WI38 (cell line): ENCODE measurements at regions not wholly inside any gene's neighbourhood (a gene's known extent, or its start where the extent isn't known, plus 50 kb on each side); places are given as distances from the start of the nearest gene placed in this dataset.

Source experiments
- H3K4me3 ChIP-seq: 2 replicates; pipeline ENCODE4 v1.5.1; 2011; ENCODE audit warnings: low read depth, mild to moderate bottlenecking, control low read depth, low read length
- TF ChIP-seq, protein P1 (sequence below): IDR thresholded peaks from 2 replicates; pipeline ENCODE4 v1.5.1; 2012; ENCODE audit warnings: low read depth, mild to moderate bottlenecking, control low read depth, low read length

GRCh38 chr4:136088211-136088867 is 1444.0 kb downstream of the PCDH18 start:
- TF ChIP-seq, protein P1, sequence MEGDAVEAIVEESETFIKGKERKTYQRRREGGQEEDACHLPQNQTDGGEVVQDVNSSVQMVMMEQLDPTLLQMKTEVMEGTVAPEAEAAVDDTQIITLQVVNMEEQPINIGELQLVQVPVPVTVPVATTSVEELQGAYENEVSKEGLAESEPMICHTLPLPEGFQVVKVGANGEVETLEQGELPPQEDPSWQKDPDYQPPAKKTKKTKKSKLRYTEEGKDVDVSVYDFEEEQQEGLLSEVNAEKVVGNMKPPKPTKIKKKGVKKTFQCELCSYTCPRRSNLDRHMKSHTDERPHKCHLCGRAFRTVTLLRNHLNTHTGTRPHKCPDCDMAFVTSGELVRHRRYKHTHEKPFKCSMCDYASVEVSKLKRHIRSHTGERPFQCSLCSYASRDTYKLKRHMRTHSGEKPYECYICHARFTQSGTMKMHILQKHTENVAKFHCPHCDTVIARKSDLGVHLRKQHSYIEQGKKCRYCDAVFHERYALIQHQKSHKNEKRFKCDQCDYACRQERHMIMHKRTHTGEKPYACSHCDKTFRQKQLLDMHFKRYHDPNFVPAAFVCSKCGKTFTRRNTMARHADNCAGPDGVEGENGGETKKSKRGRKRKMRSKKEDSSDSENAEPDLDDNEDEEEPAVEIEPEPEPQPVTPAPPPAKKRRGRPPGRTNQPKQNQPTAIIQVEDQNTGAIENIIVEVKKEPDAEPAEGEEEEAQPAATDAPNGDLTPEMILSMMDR: no peak
- no peak overlapping the region for H3K4me3 ChIP-seq

DNA sequence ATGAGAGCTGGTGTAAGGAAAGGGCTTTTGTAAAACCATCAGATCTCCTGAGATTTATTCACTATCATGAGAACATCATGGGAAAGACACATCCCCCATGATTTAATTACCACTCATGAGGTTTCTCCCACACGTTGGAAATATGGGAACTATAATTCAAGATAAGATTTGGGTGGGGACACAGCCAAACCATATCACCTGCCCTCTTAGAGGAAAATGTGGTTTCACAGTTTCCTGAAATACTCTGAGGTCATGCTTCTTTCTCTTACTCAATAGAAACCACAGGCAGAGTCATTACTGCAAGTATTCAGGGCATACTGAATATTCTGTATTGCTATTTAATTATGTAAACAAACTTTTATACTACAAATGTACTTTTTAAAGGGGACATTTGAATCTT is 1453.3 kb downstream of the PCDH18 start:
- TF ChIP-seq, protein P1: no peak
- H3K4me3 ChIP-seq: no peak overlapping the region

DNA sequence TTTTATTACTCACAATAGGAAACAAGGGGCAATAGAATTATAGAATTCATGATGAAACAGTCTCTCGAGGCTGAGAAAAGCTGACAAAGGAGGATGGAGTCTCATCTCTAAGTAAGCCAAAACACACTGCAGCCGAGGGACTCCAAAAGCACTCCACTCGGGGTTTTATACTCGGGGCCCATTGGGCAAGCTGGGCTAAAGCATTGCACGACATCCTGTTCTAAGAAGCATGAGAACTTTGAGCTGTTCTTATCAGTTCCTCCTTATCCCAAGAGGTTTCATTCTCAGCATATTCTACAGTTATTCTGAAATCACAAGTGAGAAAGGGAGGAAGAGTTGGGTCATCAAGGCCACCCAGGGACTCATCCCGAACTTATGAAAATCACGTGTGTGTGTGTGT is 1475.5 kb downstream of the PCDH18 start:
- TF ChIP-seq, protein P1: no peak
- no peak overlapping the region for H3K4me3 ChIP-seq

DNA sequence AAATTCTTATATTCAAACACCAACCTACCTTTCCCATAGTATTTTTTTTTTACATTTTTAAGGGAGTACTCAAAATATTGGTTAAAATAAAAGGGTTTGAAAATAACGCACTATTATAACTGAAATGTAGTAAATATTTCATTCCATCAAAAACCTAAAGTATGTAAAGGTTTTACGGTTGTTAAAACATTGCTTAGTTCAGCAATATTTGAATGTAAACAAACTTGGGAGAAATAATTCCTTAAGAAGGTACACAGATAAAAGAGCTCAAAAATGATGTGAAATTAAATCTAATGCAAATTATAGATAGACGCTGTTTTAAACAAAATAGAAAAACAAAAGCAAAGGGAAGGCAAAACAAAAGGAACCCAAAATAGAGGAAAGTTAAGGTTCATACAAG is 1476.9 kb downstream of the PCDH18 start:
- H3K4me3 ChIP-seq: no peak overlapping the region
- TF ChIP-seq, protein P1: no peak

DNA sequence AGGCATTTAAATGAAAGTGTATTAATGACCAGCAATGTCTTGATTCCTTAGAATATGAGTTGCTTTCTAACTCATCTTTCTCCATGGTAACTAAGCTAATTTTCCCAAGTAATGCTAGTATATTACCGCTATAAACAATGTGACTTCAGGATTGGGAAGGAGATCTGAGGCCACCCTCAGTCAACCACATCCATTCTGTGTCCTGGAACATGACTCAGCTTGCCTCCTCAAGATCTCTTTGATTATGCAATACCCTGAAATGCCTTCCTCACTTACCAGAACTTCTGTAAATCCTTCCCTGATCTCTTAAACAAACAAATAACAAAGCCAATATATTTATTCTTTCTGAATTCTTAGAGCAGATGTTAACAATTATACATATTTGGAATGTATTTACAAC is 1495.5 kb downstream of the PCDH18 start:
- TF ChIP-seq, protein P1: no peak
- no peak overlapping the region for H3K4me3 ChIP-seq

GRCh38 chr4:136032391-136032790 is 1499.9 kb downstream of the PCDH18 start:
- H3K4me3 ChIP-seq: no peak overlapping the region
- TF ChIP-seq, protein P1: no peak

DNA sequence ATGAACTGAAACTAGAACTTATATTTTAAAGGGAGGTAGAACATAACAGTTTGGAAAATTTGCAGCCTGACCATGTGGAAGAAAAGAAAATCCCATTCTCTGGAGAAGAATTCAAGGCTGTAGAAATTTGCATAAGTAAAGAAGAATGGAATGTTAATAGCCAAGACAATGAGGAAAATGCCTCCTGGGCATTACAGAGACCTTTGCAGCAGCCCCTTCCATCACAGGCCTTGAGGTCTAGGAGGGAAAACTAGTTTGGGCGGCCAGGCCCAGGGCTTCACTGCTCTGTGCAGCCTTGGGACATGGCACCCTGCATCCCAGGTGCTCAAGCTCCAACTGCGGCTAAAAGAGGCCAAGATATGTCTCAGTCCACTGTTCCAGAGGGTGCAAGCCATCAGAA is 1506.8 kb downstream of the PCDH18 start:
- TF ChIP-seq, protein P1: no peak
- H3K4me3 ChIP-seq: no peak overlapping the region
